Islet of Langerhans (tissue), 1 donor: ENCODE measurements at regions not wholly inside any gene's neighbourhood (a gene's known extent, or its start where the extent isn't known, plus 50 kb on each side); places are given as distances from the start of the nearest gene placed in this dataset.
A peak's percentile ranks its signal among the peaks of the same experiment; 100 is the strongest.

Experiments used
- FAIRE-seq: peaks from one replicate; lab custom pipeline; 2011; peaks lifted over from hg19 to GRCh38; lab: Jason Lieb, UNC

DNA sequence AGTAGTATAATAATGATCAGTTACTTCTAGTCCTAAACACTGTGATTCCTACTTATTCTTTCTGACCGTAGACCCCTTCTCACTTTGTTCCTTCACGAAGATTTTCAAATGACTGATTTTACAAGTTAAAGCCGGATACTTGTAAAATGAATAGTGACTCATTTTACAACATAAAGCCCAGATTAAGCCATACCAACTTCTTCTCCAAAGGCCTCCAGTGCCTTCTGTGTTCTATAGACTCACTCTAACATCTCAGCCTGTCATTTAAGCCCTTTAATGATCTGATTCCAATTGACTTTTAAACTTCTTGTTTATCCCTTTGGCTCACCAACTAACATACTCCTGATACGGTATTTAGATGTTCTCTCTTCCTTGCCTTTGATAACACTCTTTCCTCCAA, 480.0 kb upstream of the HS3ST1 start:
- FAIRE-seq = no peak

DNA sequence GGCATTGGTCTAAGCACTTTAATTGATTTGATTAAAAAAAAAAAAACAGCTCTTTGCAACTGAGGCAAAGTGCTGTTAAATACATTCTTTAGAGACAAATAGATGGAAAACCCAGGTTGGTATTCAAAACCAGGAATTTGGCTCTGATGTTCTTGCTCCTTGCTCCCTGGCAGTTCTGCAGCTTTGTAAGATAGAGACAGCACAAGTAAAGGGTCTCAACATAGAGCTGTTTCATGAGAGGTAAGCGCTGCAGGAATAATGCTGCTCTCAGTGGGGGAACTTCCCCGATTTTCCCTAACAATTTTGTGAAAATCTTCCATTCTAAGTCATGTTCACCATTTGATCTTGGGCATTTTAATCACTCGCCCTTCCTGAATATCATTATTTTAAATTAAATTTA, 479.5 kb upstream of the HS3ST1 start:
- no peak for FAIRE-seq

DNA sequence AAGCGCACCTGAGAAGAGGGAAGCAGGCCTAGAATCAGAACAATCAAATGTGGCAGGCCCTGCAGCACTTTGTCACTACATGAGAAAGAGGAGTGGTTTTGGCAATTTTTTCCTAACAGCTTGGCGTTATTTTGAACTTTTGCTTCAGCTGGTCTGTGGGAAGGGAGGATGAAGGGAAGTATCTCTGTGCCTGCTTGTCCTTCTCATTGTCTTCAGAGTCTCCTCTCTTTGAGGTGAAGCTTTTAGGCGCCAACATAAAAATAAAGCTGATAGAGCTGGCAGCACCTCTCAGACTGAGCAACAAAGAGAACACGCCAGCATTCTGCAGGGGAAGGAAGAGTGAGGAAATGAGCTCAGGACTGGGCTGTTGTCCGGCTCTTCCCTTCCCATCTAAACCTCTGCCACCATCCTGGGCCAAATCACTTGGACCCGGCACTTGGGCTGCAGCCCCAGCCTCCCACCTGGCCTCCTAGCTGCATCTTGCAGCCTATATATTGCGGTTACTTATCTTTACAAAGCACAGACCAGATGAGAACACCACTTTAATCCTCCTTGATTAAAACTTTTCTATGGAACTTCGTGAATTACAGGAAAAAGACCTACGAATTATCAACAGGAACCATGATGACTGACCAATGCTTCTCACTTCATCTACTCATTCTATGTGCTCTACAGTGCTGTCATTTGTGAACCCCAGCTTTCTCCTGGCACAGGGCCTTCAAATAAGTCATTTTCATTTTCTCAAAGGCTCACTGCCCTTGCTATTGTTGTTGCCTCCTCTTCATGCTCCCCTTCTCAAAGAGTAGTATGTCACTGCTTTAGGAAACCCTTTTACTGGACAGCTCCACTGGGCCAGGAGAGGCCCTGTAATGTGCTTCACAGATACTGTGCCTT, 476.4 kb upstream of the HS3ST1 start:
- no peak for FAIRE-seq

DNA sequence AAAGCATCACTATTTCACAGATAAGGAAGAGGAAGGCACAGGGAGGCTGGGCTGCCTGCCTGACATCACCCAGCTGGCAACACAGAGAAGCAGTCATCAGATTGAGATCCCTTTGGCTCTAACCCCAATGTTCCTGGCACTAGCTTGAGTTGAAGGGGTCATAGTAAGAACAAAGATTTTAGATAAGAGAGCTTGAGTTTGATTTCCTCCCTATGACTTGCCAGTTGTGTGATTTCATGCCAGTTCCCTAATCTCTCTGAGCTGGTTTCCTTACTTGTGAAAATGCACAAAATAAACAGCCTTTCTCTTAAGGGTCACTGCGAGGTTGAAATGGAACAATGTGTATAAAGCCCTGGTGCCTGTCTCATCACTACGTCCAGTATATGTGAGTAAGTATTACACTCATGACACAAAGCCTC, 475.4 kb upstream of the HS3ST1 start:
- FAIRE-seq = no peak

DNA sequence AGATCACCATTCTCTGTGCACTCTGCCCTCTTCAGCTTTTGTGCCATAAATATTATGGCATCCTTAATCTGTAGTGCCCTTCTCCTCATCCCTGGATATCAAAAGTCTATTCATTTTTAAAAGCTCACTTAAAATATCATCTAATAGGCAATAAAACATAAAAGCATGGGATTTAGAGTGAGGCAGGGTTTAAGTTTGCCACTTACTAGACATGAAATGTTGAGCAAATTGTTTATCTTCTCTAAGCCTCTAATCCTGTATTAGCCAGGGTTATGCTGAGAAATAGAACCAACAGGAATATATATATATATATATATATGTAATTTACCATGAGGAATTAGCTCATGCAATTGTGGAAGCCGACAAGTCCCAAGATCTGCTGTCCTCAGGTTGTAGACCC, 472.4 kb upstream of the HS3ST1 start:
- FAIRE-seq = no peak

DNA sequence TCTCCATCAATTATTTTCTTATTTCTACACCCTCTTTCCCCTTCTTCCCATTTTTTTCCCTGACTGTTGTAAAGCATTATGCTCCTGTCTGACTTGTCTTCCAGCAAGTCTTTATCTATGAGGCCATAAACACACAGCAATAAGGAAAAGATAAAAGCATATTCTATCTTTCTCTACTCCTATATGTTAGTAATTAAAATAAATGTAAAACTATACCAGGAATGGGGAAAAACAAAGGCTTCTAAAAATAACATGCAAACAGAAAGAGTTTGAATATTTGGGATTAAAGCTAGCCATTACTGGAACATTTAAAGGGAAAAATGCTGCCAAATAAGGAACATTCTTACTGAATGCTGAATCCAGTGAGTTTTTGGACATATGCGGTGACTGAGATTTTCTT, 471.7 kb upstream of the HS3ST1 start:
- FAIRE-seq = no peak

DNA sequence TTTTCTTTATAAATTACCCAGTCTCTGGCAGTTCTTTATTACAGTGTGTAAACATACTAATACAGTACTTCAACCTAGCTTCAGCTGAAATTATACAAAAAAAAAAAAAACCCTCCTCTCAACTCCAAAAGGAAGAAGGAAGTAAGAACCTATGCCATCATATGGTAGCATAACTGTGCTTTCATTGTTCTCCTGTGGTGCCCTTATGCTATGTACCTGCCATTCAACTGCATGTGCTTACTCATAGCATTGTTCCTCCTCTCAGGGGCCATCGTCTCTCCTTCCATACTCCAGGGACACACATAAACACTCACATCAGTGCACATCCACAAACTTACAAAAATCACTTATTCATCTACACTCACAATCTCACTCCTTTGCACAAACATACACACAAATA, 470.1 kb upstream of the HS3ST1 start:
- FAIRE-seq = no peak

DNA sequence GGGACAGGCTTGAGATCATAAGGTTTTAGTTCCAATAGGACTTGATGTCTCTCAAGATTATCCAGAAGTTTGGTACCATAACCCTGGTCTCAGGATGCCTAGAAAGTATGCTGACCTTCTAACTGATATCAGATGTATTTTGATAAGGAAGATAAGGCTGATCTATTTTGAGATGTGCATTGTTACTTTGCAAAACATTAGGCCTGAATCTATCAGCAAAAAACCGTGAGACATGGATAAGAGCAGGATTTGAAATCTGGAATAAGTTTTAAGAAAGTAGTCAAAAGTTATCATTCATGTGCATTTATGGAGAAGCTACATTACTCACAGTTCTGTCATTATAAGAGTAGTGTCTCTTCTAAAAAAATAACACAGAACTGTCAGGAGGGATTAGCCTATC, 467.1 kb upstream of the HS3ST1 start:
- no peak for FAIRE-seq

DNA sequence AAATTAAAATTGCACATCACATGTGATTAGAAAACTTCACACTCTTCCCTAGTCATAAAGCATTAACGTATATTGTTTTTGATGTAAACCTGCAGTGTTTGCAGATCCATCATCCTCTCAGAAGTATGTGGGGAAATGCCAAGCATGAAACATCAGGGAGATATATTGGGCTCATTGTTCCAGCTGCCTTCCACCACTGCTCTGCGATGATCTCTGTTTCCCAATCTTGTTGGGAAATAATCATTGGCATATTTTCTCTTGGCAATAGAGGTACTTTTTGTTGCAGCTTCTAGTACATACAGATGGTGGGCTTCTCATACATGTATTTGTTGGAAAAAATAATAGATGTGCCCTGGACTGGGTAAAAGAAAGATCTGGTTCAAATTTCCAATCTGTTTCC, 466.3 kb upstream of the HS3ST1 start:
- FAIRE-seq = no peak

DNA sequence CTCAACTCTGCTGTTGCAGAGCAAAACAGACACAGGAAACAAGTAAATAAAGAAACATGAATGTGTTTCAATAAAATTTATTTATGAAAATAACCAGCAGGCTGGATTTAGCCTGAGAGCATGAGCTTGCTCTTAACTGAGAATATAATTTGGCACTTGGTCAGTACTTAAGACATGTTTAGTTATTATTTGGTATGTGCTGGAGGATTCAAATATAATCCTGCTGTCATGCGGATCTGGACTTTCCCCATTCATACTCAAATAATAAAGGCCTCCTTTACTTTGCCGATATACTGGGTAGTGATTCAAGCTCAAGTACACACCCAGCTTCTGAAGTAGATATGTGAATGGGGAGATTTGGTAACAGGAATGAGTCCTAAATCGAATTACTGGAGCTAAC, 465.5 kb upstream of the HS3ST1 start:
- FAIRE-seq = no peak

DNA sequence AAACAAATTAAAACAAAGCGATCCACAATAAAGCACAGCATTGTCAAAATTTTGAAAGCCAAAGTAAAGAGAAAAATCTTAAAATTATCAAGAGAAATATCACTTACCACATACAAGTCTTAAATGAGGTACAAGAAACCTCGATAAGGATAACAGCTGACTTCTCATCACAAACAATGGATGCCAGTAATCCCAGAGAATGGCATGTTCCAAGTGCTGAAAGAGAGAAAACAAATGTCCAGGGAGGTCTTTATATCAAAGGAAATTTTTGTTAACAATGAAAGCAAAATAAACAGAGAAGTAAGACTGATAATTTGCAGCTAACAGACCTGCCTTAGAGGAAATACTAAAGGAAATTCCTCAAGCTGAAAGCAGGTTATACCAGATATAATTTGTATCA, 460.4 kb upstream of the HS3ST1 start:
- no peak for FAIRE-seq

DNA sequence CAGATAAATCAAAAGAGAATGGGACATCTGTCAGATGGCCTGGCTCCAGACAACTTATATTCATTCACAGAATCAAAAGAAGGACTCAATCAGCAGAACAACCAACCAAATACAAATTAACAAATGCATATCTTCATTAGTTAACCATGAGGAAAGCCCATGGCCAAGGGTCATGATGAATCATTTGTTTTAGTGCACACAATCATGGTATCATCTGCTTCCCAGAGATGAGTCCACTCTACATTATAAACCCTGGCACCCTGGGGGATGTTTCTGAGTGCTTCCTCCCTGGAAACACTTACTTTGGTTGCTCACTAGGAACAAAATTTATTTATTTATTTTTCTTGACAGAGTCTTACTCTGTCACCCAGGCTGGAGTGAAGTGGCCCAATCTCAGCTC, 453.3 kb upstream of the HS3ST1 start:
- no peak for FAIRE-seq

DNA sequence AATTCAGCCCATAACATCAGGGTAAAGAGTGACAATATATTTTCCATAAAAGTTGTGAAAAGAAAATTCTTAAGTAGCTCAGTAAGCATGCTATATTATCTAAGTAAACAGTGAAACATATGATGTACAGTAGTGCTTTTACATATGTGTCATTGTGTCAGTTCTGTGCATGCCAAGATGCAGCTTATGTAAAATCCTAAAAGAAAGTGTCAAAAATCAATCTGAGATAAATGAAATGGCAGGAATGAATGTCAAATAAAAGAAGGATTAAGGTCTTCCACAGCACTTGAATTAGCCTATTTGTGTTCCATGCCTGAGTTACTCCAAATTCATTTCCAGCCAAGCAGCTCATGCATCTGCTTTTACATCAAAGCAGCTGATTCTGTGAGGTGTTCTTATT, 452.7 kb upstream of the HS3ST1 start:
- no peak for FAIRE-seq

DNA sequence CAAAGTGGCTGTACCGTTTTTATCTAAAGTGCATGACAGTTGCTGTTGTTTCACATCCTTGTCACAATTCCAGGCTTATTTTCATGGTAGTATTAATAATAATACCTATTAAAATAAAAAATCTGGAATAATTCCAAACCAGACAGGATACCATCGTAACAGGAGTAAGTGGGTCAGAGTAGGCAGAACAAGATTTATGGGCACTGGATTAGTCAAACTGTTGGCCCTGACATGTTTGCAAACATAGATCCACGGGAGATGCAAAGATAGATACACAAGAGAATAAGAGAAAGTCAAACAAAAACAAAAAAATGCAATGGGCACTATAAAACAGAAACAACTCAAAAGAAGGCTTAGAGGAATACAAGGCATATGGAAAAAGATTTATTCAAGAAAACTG, 449.5 kb upstream of the HS3ST1 start:
- no peak for FAIRE-seq

DNA sequence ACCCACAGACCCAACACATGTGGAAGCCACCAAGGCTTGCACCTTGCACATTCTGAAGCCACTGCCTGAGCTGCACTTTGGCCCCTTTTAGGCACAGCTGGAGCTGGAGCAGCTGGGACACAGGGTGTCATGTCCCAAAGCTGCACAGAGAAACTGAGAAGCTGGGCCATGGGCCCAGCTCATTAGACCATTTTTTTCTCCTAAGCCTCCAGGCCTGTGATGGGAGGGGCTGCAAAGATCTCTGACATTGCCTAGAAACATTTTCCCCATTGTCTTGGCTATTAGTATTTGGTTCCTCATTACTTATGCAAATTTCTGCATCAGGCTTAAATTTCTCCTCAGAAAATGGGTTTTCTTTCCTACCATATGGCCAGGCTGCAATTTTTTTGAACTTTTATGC, 447.4 kb upstream of the HS3ST1 start:
- FAIRE-seq = no peak

DNA sequence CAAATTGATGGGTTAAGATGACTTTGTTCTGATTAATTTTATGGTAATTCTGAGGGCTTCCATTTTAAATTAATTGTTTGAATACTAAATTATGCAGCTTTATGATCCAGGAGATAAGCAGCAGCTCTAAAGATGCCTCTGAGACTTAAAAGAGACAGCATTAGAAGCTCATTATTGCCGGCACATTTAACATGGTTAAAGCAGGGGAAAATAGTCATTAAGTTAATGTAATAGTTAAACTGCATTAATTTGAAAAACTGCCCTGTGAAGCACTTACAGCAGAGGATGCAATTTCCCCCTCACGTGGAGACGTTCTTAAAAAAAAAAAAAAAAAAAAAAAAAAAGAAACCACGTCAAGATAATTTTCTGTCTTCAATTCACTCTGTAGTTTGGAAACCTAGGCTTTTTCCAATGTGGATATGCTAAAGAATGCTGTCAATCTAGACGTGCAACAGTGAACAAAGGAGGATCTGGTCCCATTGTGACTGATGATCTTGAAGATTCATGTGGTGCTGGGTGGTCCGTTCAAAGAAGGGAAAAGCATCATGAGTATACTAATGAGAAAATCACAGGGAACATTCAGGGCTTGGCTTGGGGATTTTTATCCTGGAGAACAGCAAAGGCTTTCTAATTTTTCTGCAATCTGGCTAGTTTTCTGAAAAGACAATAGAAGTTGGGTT, 440.6 kb upstream of the HS3ST1 start:
- no peak for FAIRE-seq

DNA sequence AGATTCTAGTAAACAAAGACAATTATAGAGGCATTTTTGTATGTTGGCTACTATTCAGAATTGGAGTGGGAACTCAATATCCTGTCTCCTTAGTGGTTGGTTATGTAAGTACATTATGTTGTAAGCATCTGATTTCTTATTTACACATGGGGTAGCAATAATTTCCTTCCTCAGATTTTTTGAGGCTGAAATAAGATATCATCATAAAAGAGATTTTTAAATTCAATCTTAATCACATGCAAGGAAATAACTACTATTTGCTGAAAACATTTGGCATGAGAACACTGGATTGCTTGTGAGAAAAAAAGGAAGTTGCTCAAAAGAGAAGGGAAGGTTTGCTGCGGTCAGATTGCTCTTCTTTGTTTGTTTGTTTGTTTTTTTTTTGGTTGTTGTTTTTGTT, 437.7 kb upstream of the HS3ST1 start:
- no peak for FAIRE-seq

DNA sequence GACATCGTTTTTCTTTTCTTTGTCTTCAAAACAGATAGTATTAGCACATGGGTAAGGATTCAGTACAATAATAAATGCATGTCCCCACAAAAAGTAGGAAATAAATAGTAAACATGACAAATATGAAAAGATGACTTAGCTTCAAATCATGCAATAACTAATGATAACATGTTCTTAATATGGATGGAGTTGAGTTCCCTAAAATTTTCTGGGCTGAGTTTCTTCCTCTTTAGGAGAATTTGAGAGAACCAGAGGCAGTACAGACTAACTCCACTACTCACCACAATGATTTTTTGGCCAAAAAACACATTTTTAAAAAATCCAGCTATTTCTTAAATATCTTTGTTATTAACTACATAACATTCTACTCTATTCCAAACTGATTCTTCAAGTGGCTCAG, 432.3 kb upstream of the HS3ST1 start:
- FAIRE-seq = no peak

DNA sequence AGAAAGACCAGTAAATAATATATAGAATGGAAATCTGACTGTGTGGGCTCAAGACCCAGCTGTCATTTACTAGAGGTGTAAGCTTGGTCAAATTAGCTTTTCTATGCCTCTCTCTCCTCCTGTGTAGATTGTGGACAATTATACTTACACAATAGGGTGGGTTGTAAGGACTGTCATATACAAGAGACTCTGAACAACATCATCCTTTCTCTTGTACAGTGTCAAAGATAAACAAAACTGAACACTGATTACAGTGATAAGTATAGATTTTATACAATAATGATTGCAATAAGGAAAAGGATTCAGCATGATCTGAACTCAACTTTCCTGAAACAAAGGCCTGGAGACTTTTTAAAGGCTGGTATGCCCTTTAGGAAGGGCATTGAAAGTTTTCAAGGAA, 429.2 kb upstream of the HS3ST1 start:
- no peak for FAIRE-seq

DNA sequence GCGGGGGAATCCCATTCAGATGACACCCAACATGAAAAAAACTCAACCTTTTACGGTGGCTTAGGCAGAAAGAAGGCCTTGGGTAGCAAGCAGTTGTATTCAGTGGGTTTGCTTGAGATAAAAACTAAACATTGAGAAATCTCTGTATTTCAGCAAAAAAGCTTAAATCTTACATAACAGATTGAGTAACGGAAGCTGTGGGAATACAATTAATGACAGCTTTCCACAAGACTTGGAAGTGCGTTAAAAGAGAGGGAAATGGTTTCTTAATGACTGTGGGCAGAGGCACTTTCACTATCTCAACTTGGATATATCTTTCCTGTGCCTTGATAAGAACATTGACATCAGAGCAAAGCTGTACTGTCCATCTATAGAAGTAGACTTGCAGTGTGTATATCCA, 418.5 kb upstream of the HS3ST1 start:
- FAIRE-seq = no peak

DNA sequence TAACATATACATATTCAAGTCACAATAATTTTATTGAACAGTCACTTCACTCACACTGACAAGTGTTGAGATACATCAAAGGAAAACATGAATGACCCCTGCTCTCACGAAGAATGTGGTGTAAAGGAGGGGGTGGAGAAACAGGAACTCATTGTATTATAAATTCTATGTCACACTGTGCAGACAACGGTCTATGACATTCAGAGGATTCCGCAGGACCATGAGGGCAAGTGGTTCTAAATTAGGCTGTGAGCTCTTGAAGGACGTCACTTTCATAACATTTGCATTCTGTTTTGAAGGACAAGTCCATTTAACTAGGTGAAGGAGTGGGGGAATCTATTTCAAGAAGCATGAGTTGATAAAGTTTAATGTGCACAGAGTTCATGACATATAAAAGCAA, 415.2 kb upstream of the HS3ST1 start:
- FAIRE-seq = no peak

DNA sequence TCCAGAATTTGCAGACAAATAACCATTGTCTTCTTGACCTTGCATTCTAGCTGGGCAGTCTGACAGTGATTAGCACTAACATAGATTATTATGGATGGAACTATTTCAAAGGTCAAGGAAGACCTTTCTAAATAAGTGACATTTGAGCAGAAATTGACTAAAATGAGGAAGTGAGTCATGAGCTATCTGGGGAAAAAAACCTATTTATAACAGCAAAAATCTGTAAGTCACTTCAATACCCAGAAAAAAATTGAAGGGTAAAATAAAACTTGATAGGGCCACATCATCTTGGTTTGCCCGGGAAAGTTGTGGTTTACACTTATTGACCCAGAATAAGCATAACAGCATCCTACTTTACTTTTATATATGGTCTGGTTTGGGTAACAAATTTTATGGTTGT, 414.6 kb upstream of the HS3ST1 start:
- no peak for FAIRE-seq

DNA sequence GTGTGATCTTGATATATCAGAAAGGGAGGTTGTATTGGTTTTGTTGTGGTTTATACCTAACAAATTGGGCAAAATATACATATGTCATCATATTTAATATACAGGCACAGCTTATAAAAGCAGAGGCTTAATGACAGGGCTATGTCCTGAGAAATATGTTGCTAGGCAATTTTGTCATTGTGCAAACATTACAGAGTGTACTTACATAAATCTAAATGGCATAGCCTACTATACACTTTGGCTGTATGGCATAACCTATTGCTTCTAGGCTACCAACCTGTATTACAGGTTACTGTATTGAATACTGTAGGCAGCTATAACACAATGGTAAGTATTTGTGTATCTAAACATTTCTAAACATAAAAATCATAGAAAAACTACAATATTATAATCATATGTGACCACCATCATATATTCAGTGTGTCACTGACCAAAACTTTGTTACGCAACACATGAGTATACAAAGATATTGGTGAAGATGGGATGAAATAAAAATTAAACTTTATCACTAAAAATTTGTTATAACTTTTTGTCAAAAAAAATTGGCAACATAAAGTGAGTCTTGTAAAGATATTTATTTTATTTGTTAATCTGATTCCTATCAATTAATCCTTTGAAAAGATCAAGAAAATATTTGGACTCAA, 414.0 kb upstream of the HS3ST1 start:
- FAIRE-seq = peak; percentile 38

DNA sequence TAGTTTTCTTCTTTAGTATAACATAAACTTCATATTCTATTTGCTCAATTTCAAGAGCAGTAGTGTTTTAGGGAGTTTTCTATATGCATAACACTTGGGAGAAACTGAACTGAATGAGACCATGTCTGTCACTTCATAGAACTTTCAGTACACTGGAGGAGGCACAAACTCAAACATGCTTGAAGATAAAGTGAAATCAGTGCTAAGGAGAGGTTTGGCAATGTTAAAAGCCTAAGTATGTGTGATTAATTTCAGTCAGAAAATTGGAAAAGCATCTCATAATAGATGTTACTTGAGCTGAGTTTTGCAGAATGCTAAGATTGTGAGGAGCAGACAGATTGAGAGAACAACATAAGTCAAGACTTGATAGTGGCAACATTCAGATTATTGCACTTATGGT, 411.2 kb upstream of the HS3ST1 start:
- FAIRE-seq = no peak
